T-helper 1 cell treated with Interleukin-12 subunit alpha and Interleukin-12 subunit beta and Interleukin-4 antibody, amounts not matched to agents 30 μg/mL and 1 μg/mL, for 36 hours (primary cell): ENCODE measurements at regions not wholly inside any gene's neighbourhood (a gene's known extent, or its start where the extent isn't known, plus 50 kb on each side); places are given as distances from the start of the nearest gene placed in this dataset.
"Not testable (repeated sequence)": the region's sequence is repeated elsewhere in the genome, so short reads cannot be mapped to it uniquely, and the experiment has no call there.

Experiments used
- H3K27ac Mint-ChIP-seq: one replicate; pipeline ENCODE4 v1.8.0; 2021; ENCODE audit warnings: mild to moderate bottlenecking, mixed read lengths
- H3K27me3 Mint-ChIP-seq: one replicate; pipeline ENCODE4 v1.8.0; 2021; ENCODE audit warnings: low read depth, mixed read lengths
- H3K36me3 Mint-ChIP-seq: one replicate; pipeline ENCODE4 v1.8.0; 2021; ENCODE audit warnings: low read depth, mixed read lengths
- H3K4me1 Mint-ChIP-seq: one replicate; pipeline ENCODE4 v1.8.0; 2021; ENCODE audit warnings: low read depth, mixed read lengths
- H3K4me3 Mint-ChIP-seq: one replicate; pipeline ENCODE4 v1.8.0; 2021; ENCODE audit warnings: mild to moderate bottlenecking, moderate library complexity, mixed read lengths
- H3K9me3 Mint-ChIP-seq: one replicate; pipeline ENCODE4 v1.8.0; 2021; ENCODE audit warnings: mixed read lengths

- H3K27ac Mint-ChIP-seq, H3K4me1 Mint-ChIP-seq, H3K9me3 Mint-ChIP-seq, H3K27me3 Mint-ChIP-seq, H3K4me3 Mint-ChIP-seq, H3K36me3 Mint-ChIP-seq: not testable (repeated sequence)
These were observed 435.1 kb downstream of the RPS24 start for GRCh38 chr10:78468731-78469130.

- H3K4me3 Mint-ChIP-seq = no peak overlapping the region
- H3K9me3 Mint-ChIP-seq = no peaks in the 10 kb centered on the region
- no peak overlapping the region for H3K27ac Mint-ChIP-seq
- H3K27me3 Mint-ChIP-seq = no peaks in the 10 kb centered on the region
- H3K36me3 Mint-ChIP-seq = no peaks in the 10 kb centered on the region
- no peaks in the 10 kb centered on the region for H3K4me1 Mint-ChIP-seq
These were observed 436.8 kb downstream of the RPS24 start for GRCh38 chr10:78470267-78471103.

- no peaks in the 10 kb centered on the region for H3K9me3 Mint-ChIP-seq
- no peaks in the 10 kb centered on the region for H3K27me3 Mint-ChIP-seq
- no peak overlapping the region for H3K4me3 Mint-ChIP-seq
- no peak overlapping the region for H3K27ac Mint-ChIP-seq
- no peaks in the 10 kb centered on the region for H3K4me1 Mint-ChIP-seq
- no peaks in the 10 kb centered on the region for H3K36me3 Mint-ChIP-seq
These were observed 437.7 kb downstream of the RPS24 start for GRCh38 chr10:78471326-78471722.

- Mint-ChIP-seq H3K27me3 (no peaks in the 10 kb centered on the region), H3K9me3 (no peaks in the 10 kb centered on the region), H3K36me3 (no peaks in the 10 kb centered on the region), H3K4me1 (no peaks in the 10 kb centered on the region), H3K4me3 (no peak overlapping the region), H3K27ac (no peak overlapping the region)
These were observed 438.3 kb downstream of the RPS24 start for GRCh38 chr10:78471723-78472550.

- H3K36me3 Mint-ChIP-seq = no peaks in the 10 kb centered on the region
- no peaks in the 10 kb centered on the region for H3K27me3 Mint-ChIP-seq
- H3K4me1 Mint-ChIP-seq = no peaks in the 10 kb centered on the region
- H3K9me3 Mint-ChIP-seq = no peaks in the 10 kb centered on the region
- H3K4me3 Mint-ChIP-seq = no peak overlapping the region
- H3K27ac Mint-ChIP-seq = no peak overlapping the region
These were observed 438.9 kb downstream of the RPS24 start for GRCh38 chr10:78472551-78472890.

- H3K4me3 Mint-ChIP-seq = no peak overlapping the region
- H3K27ac Mint-ChIP-seq = no peak overlapping the region
- H3K9me3 Mint-ChIP-seq = no peaks in the 10 kb centered on the region
- no peaks in the 10 kb centered on the region for H3K4me1 Mint-ChIP-seq
- H3K36me3 Mint-ChIP-seq = no peaks in the 10 kb centered on the region
- no peaks in the 10 kb centered on the region for H3K27me3 Mint-ChIP-seq
These were observed 439.3 kb downstream of the RPS24 start for GRCh38 chr10:78473006-78473405.

GRCh38 chr10:78474743-78475142, 441.1 kb downstream of the RPS24 start:
- H3K9me3 Mint-ChIP-seq = no peaks in the 10 kb centered on the region
- no peak overlapping the region for H3K4me3 Mint-ChIP-seq
- H3K36me3 Mint-ChIP-seq = no peaks in the 10 kb centered on the region
- H3K27ac Mint-ChIP-seq = no peak overlapping the region
- H3K27me3 Mint-ChIP-seq = no peaks in the 10 kb centered on the region
- no peaks in the 10 kb centered on the region for H3K4me1 Mint-ChIP-seq

- Mint-ChIP-seq H3K27ac (no peak overlapping the region), H3K9me3 (no peaks in the 10 kb centered on the region), H3K27me3 (peaks cover 4% of the 10 kb centered on the region), H3K36me3 (no peaks in the 10 kb centered on the region), H3K4me3 (no peak overlapping the region), H3K4me1 (no peaks in the 10 kb centered on the region)
These were observed 441.8 kb downstream of the RPS24 start for GRCh38 chr10:78475437-78475836.

- no peak overlapping the region for H3K4me3 Mint-ChIP-seq
- H3K27ac Mint-ChIP-seq = no peak overlapping the region
- H3K27me3 Mint-ChIP-seq = peaks cover 8% of the 10 kb centered on the region
- H3K4me1 Mint-ChIP-seq = no peaks in the 10 kb centered on the region
- no peaks in the 10 kb centered on the region for H3K36me3 Mint-ChIP-seq
- no peaks in the 10 kb centered on the region for H3K9me3 Mint-ChIP-seq
These were observed 442.5 kb downstream of the RPS24 start for GRCh38 chr10:78476156-78476555.

- Mint-ChIP-seq H3K4me1 (no peaks in the 10 kb centered on the region), H3K27ac (no peak overlapping the region), H3K36me3 (no peaks in the 10 kb centered on the region), H3K27me3 (peaks cover 8% of the 10 kb centered on the region), H3K9me3 (no peaks in the 10 kb centered on the region), H3K4me3 (no peak overlapping the region)
These were observed 443.2 kb downstream of the RPS24 start for GRCh38 chr10:78476844-78477243.

GRCh38 chr10:78478919-78479318, 445.3 kb downstream of the RPS24 start:
- Mint-ChIP-seq H3K9me3 (no peaks in the 10 kb centered on the region), H3K27me3 (peaks cover 8% of the 10 kb centered on the region), H3K4me1 (no peaks in the 10 kb centered on the region), H3K36me3 (no peaks in the 10 kb centered on the region), H3K4me3 (no peak overlapping the region), H3K27ac (no peak overlapping the region)

- H3K27me3 Mint-ChIP-seq = peaks cover 8% of the 10 kb centered on the region
- no peaks in the 10 kb centered on the region for H3K4me1 Mint-ChIP-seq
- no peaks in the 10 kb centered on the region for H3K9me3 Mint-ChIP-seq
- no peak overlapping the region for H3K4me3 Mint-ChIP-seq
- H3K36me3 Mint-ChIP-seq = no peaks in the 10 kb centered on the region
- no peak overlapping the region for H3K27ac Mint-ChIP-seq
These were observed 445.8 kb downstream of the RPS24 start for GRCh38 chr10:78479467-78479866.

- no peak overlapping the region for H3K27ac Mint-ChIP-seq
- H3K4me1 Mint-ChIP-seq = no peaks in the 10 kb centered on the region
- peaks cover 8% of the 10 kb centered on the region for H3K27me3 Mint-ChIP-seq
- H3K36me3 Mint-ChIP-seq = no peaks in the 10 kb centered on the region
- H3K4me3 Mint-ChIP-seq = no peak overlapping the region
- H3K9me3 Mint-ChIP-seq = no peaks in the 10 kb centered on the region
These were observed 448.2 kb downstream of the RPS24 start for GRCh38 chr10:78481842-78482241.

- Mint-ChIP-seq H3K27ac (no peak overlapping the region), H3K4me3 (no peak overlapping the region), H3K27me3 (peaks cover 10% of the 10 kb centered on the region), H3K4me1 (no peaks in the 10 kb centered on the region), H3K9me3 (peaks cover 3% of the 10 kb centered on the region), H3K36me3 (no peaks in the 10 kb centered on the region)
These were observed 450.0 kb downstream of the RPS24 start for GRCh38 chr10:78483641-78484040.

- no peak overlapping the region for H3K4me3 Mint-ChIP-seq
- H3K36me3 Mint-ChIP-seq = no peaks in the 10 kb centered on the region
- H3K27ac Mint-ChIP-seq = no peak overlapping the region
- no peaks in the 10 kb centered on the region for H3K4me1 Mint-ChIP-seq
- H3K9me3 Mint-ChIP-seq = peaks cover 18% of the 10 kb centered on the region
- H3K27me3 Mint-ChIP-seq = peaks cover 16% of the 10 kb centered on the region
These were observed 455.4 kb downstream of the RPS24 start for GRCh38 chr10:78489034-78489433.
